HepG2 (cell line): ENCODE measurements at regions not wholly inside any gene's neighbourhood (a gene's known extent, or its start where the extent isn't known, plus 50 kb on each side); places are given as distances from the start of the nearest gene placed in this dataset.
A peak's percentile ranks its signal among the peaks of the same experiment; 100 is the strongest.

Experiments used
- ATAC-seq: fragments of 200-7000 bp; cut with Tn5 transposase; 3 replicates; pipeline ENCODE4 v1.9.1; 2020; ENCODE audit warnings: mild to moderate bottlenecking, moderate library complexity
- BruUV-seq: library from RNA; stranded (reverse); fragments of 400-500 nt; replicated peaks from 2 replicates; lab custom pipeline; 2021; lab: Mats Ljungman, UMichigan
- CTCF ChIA-PET: fragments of 300-600 bp; formaldehyde crosslinking; extraction: SDS; loops from one replicate; lab custom pipeline; 2021; ENCODE audit warnings: low total read pairs, inconsistent platforms, low intra/inter-chr PET ratio; lab: Yijun Ruan, JAX
- POLR2A ChIA-PET: fragments of 350-600 bp; sonication (Branson Sonifier 250); formaldehyde crosslinking; loops from one replicate; lab custom pipeline; 2020; ENCODE audit warnings: antibody characterized with exemption, inconsistent platforms; lab: Yijun Ruan, JAX
- DNase-seq: peaks from one replicate; pipeline ENCODE4 v3.0.0-alpha.2; 2015; ENCODE audit warnings: low spot score
- FAIRE-seq: peaks from 3 replicates; lab custom pipeline; 2011; peaks lifted over from hg19 to GRCh38; lab: Jason Lieb, UNC
- H2AFZ ChIP-seq: one replicate; pipeline ENCODE4 v1.6.1; 2011; ENCODE audit warnings: low read length, inconsistent platforms
- H3K27ac ChIP-seq: fragments of 300-600 bp; 3 replicates; pipeline ENCODE4 v1.8.0; 2011; ENCODE audit warnings: mixed run types, mild to moderate bottlenecking, mixed read lengths, low read length, inconsistent platforms; ENCODE audit not compliant: insufficient read depth; ENCODE audit errors: extremely low read length
- H3K27me3 ChIP-seq, 2 experiments: fragments of 200-600 bp in 1 of 2; 2 replicates in 1 of 2; 3 replicates in 1 of 2; pipeline versions ENCODE4 v1.6.0 to v1.8.0; 2011; ENCODE audit warnings: low read length in 2 of 2, mild to moderate bottlenecking in 2 of 2, moderate library complexity in 2 of 2, inconsistent platforms in 1 of 2; ENCODE audit not compliant: insufficient read depth in 2 of 2, control insufficient read depth in 1 of 2
- H3K36me3 ChIP-seq, 2 experiments: fragments of 200-600 bp in 1 of 2; replicated peaks in 1 of 2; 2 replicates in 1 of 2; 3 replicates in 1 of 2; pipeline versions ENCODE4 v1.5.1 to v1.8.0; 2011; ENCODE audit warnings: low read length in 2 of 2, inconsistent platforms in 1 of 2; ENCODE audit not compliant: insufficient read depth in 2 of 2, control insufficient read depth in 1 of 2
- H3K4me1 ChIP-seq: 2 replicates; pipeline ENCODE4 v1.5.1; 2012; ENCODE audit warnings: low read length, inconsistent platforms; ENCODE audit not compliant: insufficient read depth
- H3K4me2 ChIP-seq: 2 replicates; pipeline ENCODE4 v1.6.0; 2011; ENCODE audit warnings: low read depth, low read length, inconsistent platforms
- H3K4me3 ChIP-seq, 3 experiments: fragments of 200-600 bp in 1 of 3; sonication (generic), shearing (Covaris generic) in 1 of 3; replicated peaks in 1 of 3; 2 replicates each; pipeline ENCODE4 v1.5.1; 2011 to 2016; ENCODE audit warnings: low read length in 3 of 3, inconsistent platforms in 2 of 3, low read depth in 2 of 3, mild to moderate bottlenecking in 2 of 3, control low read depth in 1 of 3, mixed read lengths in 1 of 3; ENCODE audit not compliant: insufficient read depth in 1 of 3
- H3K79me2 ChIP-seq: one replicate; pipeline ENCODE4 v1.6.1; 2011; ENCODE audit warnings: low read length, inconsistent platforms; ENCODE audit not compliant: insufficient read depth
- H3K9ac ChIP-seq: 2 replicates; pipeline ENCODE4 v1.6.0; 2011; ENCODE audit warnings: mild to moderate bottlenecking, low read depth, low read length, inconsistent platforms; ENCODE audit not compliant: insufficient read depth
- H3K9me3 ChIP-seq: 2 replicates; pipeline ENCODE4 v1.5.1; 2012; ENCODE audit warnings: mild to moderate bottlenecking, low read length
- H4K20me1 ChIP-seq: 2 replicates; pipeline ENCODE4 v1.6.0; 2011; ENCODE audit warnings: inconsistent platforms, mild to moderate bottlenecking, low read length, moderate library complexity; ENCODE audit not compliant: insufficient read depth
- ATF3 ChIP-seq: sonication (generic); formaldehyde crosslinking; IDR thresholded peaks from 2 replicates; pipeline ENCODE4 v1.4.0; 2020; ENCODE audit warnings: missing genetic modification reagents
- BRF2 ChIP-seq: sonication (generic); formaldehyde crosslinking; IDR thresholded peaks from 2 replicates; pipeline ENCODE4 v1.8.1; 2022; ENCODE audit warnings: mild to moderate bottlenecking, missing genetic modification reagents
- CHD4 ChIP-seq: fragments of 200-600 bp; sonication (generic); IDR thresholded peaks from 2 replicates; pipeline ENCODE4 v1.7.0; 2017; ENCODE audit warnings: mild to moderate bottlenecking, low read length, borderline replicate concordance
- ELF3 ChIP-seq: IDR thresholded peaks from 2 replicates; pipeline ENCODE4 v1.6.1; 2016; ENCODE audit warnings: missing genetic modification reagents, missing compliant biosample characterization
- FOSL1 ChIP-seq: sonication (generic); formaldehyde crosslinking; IDR thresholded peaks from 2 replicates; pipeline ENCODE4 v1.9.0; 2021; ENCODE audit warnings: missing genetic modification reagents, borderline replicate concordance
- FOSL2 ChIP-seq: sonication (generic); formaldehyde crosslinking; IDR thresholded peaks from 2 replicates; pipeline ENCODE4 v1.4.0; 2020; ENCODE audit warnings: missing genetic modification reagents
- ISX ChIP-seq: sonication (generic); formaldehyde crosslinking; conservative IDR thresholded peaks from 2 replicates; pipeline ENCODE4 v1.5.0; 2020; ENCODE audit warnings: missing genetic modification reagents
- KDM1A ChIP-seq: IDR thresholded peaks from 2 replicates; pipeline ENCODE4 v1.6.1; 2016; ENCODE audit warnings: missing compliant biosample characterization
- RFX1 ChIP-seq: fragments of 450-650 bp; IDR thresholded peaks from 2 replicates; pipeline ENCODE4 v1.6.1; 2017
- TFAP4 ChIP-seq: sonication (generic); IDR thresholded peaks from 2 replicates; pipeline ENCODE4 v1.6.1; 2016; ENCODE audit warnings: low read depth, borderline replicate concordance
- TIGD3 ChIP-seq: sonication (generic); formaldehyde crosslinking; IDR thresholded peaks from 2 replicates; pipeline ENCODE4 v1.5.1; 2020; ENCODE audit warnings: mild to moderate bottlenecking, missing genetic modification reagents, borderline replicate concordance
- ZNF121 ChIP-seq: sonication (generic); formaldehyde crosslinking; IDR thresholded peaks from 2 replicates; pipeline ENCODE4 v1.5.0; 2020; ENCODE audit warnings: mild to moderate bottlenecking, missing genetic modification reagents
- ZNF256 ChIP-seq: sonication (generic); formaldehyde crosslinking; conservative IDR thresholded peaks from 2 replicates; pipeline ENCODE4 v1.4.0; 2020; ENCODE audit warnings: missing genetic modification reagents
- ZNF615 ChIP-seq: sonication (generic); formaldehyde crosslinking; IDR thresholded peaks from 2 replicates; pipeline ENCODE4 v1.5.0; 2020; ENCODE audit warnings: mild to moderate bottlenecking, missing genetic modification reagents, borderline replicate concordance
- WGBS: methylation state at CpG from one replicate; pipeline ENCODE4 v1.1.6; 2017; ENCODE audit warnings: low lambda C conversion rate; 5-methylcytosine and 5-hydroxymethylcytosine counted together
- in situ Hi-C: cut with HindIII; loops from 2 replicates; pipeline ENCODE4 v1.10.0; 2017; ENCODE audit warnings: low pct_unique_long_range_greater_than_20kb; ENCODE audit not compliant: extremely low pct_ligation_motif_present
- intact Hi-C: fragments of 100-400 bp; cut with micrococcal nuclease; formaldehyde crosslinking; loops from one replicate; pipeline ENCODE4 v1.10.0; 2022; ENCODE audit not compliant: unreplicated experiment

- POLR2A ChIA-PET = no interaction called here
- H3K36me3 ChIP-seq = no peaks in the 10 kb centered on the region
- FAIRE-seq (no peak), ATAC-seq (no peak), DNase-seq (no peak)
- H3K4me2 ChIP-seq = no peak overlapping the region
- intact Hi-C loops (no loop called here), in situ Hi-C loops (no loop called here)
- H2AFZ ChIP-seq = no peak overlapping the region
- TF ChIP-seq ZNF615 (CRISPR knock-in tag) = no peak
- no peak for TF ChIP-seq ISX (CRISPR knock-in tag)
- TF ChIP-seq CHD4 = no peak
- TF ChIP-seq ELF3 (CRISPR knock-in tag) = no peak
- H4K20me1 ChIP-seq = no peaks in the 10 kb centered on the region
- CTCF ChIA-PET = no interaction called here
- H3K27ac ChIP-seq = no peak overlapping the region
- 0 out of 2 replicates have a peak, but pooled peaks cover 7% of the 10 kb centered on the region for H3K4me1 ChIP-seq
- no peaks in the 10 kb centered on the region for H3K79me2 ChIP-seq
- H3K9ac ChIP-seq = no peak overlapping the region
- no peaks in the 10 kb centered on the region for H3K27me3 ChIP-seq
- H3K4me3 ChIP-seq = no peak overlapping the region
- WGBS = 39% methylated on average over 6 of the region's 6 CpGs
- BruUV-seq = no TSS peak
- no peaks in the 10 kb centered on the region for H3K9me3 ChIP-seq
Observed at GRCh38 chr10:21330628-21331020, 194.9 kb downstream of the SKIDA1 start.

GRCh38 chr10:21329995-21330627 is 195.4 kb downstream of the SKIDA1 start:
- Histone ChIP-seq H3K27ac (no peak overlapping the region), H4K20me1 (no peaks in the 10 kb centered on the region), H3K9ac (no peak overlapping the region), H2AFZ (no peak overlapping the region), H3K4me2 (no peak overlapping the region), H3K36me3 (no peaks in the 10 kb centered on the region), H3K79me2 (no peaks in the 10 kb centered on the region), H3K4me3 (no peak overlapping the region), H3K27me3 (no peaks in the 10 kb centered on the region), H3K4me1 (0 out of 2 replicates have a peak, but pooled peaks cover 3% of the 10 kb centered on the region), H3K9me3 (no peaks in the 10 kb centered on the region)
- no TSS peak for BruUV-seq
- ChIA-PET POLR2A (no interaction called here), CTCF (no interaction called here)
- FAIRE-seq (no peak), ATAC-seq (peak; percentile 58), DNase-seq (peak; percentile 61)
- WGBS = 16% methylated on average over 4 of the region's 4 CpGs
- peak; percentile 18; the same call in 1 of the 2 replicates for TF ChIP-seq RFX1
- peak; percentile 66; the same call in 1 of the 2 replicates for TF ChIP-seq TFAP4
- TF ChIP-seq FOSL1 (CRISPR knock-in tag) = 0 out of 2 replicates have a peak, but pooled peaks have one; percentile 14
- no peak for TF ChIP-seq ZNF256
- TF ChIP-seq KDM1A = peak; percentile 65; the same call in 1 of the 2 replicates
- TF ChIP-seq BRF2 = no peak
- no peak for TF ChIP-seq TIGD3 (CRISPR knock-in tag)
- 0 out of 2 replicates have a peak, but pooled peaks have one; percentile 37 for TF ChIP-seq ATF3 (CRISPR knock-in tag)
- peak; percentile 89 for TF ChIP-seq FOSL2 (CRISPR knock-in tag)
- TF ChIP-seq ZNF121 (CRISPR knock-in tag) = peak; percentile 90
- in situ Hi-C loops (no loop called here), intact Hi-C loops (no loop called here)
